GM23338 (cell line): ENCODE measurements at regions not wholly inside any gene's neighbourhood (a gene's known extent, or its start where the extent isn't known, plus 50 kb on each side); places are given as distances from the start of the nearest gene placed in this dataset.

Experiments used
- ATAC-seq: fragments of 200-7000 bp; cut with Tn5 transposase; 3 replicates; pipeline ENCODE4 v1.9.1; 2020
- DNase-seq: peaks from one replicate; pipeline ENCODE4 v3.0.0-alpha.2; 2015; ENCODE audit warnings: low spot score
- H2AFZ ChIP-seq: fragments of 200-600 bp; sonication (generic); 2 replicates; pipeline ENCODE4 v1.8.0; 2016; ENCODE audit warnings: antibody characterized with exemption, mild to moderate bottlenecking, moderate library complexity
- H3F3A ChIP-seq: fragments of 200-600 bp; sonication (generic); replicated peaks from 2 replicates; pipeline ENCODE4 v1.8.0; 2017; ENCODE audit warnings: antibody characterized with exemption, mixed run types, low read depth
- H3K27ac ChIP-seq: fragments of 200-600 bp; sonication (generic); 2 replicates; pipeline ENCODE4 v1.6.1; 2016; ENCODE audit warnings: low read depth
- H3K27me3 ChIP-seq: fragments of 200-600 bp; sonication (generic); 2 replicates; pipeline ENCODE4 v1.8.0; 2016; ENCODE audit warnings: mild to moderate bottlenecking, mixed run types, moderate library complexity; ENCODE audit not compliant: insufficient read depth
- H3K36me3 ChIP-seq: fragments of 200-600 bp; sonication (generic); 2 replicates; pipeline ENCODE4 v1.8.0; 2016; ENCODE audit warnings: mild to moderate bottlenecking; ENCODE audit not compliant: insufficient read depth
- H3K4me1 ChIP-seq: fragments of 200-600 bp; sonication (generic); 2 replicates; pipeline ENCODE4 v1.8.0; 2016; ENCODE audit warnings: mild to moderate bottlenecking, moderate library complexity; ENCODE audit not compliant: insufficient read depth
- H3K4me2 ChIP-seq: fragments of 200-600 bp; sonication (generic); 2 replicates; pipeline ENCODE4 v1.7.1; 2017; ENCODE audit warnings: mixed run types
- H3K4me3 ChIP-seq: fragments of 200-600 bp; sonication (generic); 2 replicates; pipeline ENCODE4 v1.6.1; 2016; ENCODE audit warnings: mixed run types
- H3K79me2 ChIP-seq: fragments of 200-600 bp; sonication (generic); replicated peaks from 2 replicates; pipeline ENCODE4 v1.8.0; 2017; ENCODE audit warnings: mild to moderate bottlenecking; ENCODE audit not compliant: insufficient read depth
- H3K9me2 ChIP-seq: fragments of 200-600 bp; sonication (generic); 2 replicates; pipeline ENCODE4 v1.8.0; 2017; ENCODE audit not compliant: insufficient read depth
- H4K20me1 ChIP-seq: fragments of 200-600 bp; sonication (generic); replicated peaks from 2 replicates; pipeline ENCODE4 v1.8.0; 2017; ENCODE audit warnings: mild to moderate bottlenecking; ENCODE audit not compliant: insufficient read depth
- H3K27ac Mint-ChIP-seq: 2 replicates; pipeline ENCODE4 v1.8.0; 2020; ENCODE audit warnings: inconsistent platforms, mild to moderate bottlenecking, moderate library complexity, mixed read lengths
- H3K27me3 Mint-ChIP-seq: 3 replicates; pipeline ENCODE4 v1.8.0; 2022; ENCODE audit warnings: low read depth, mild to moderate bottlenecking, moderate library complexity, mixed read lengths, inconsistent platforms; ENCODE audit not compliant: insufficient read depth, poor library complexity
- H3K36me3 Mint-ChIP-seq: 3 replicates; pipeline ENCODE4 v1.8.0; 2021; ENCODE audit warnings: low read depth, mild to moderate bottlenecking, inconsistent platforms, moderate library complexity, mixed read lengths
- H3K4me1 Mint-ChIP-seq: 3 replicates; pipeline ENCODE4 v1.8.0; 2020; ENCODE audit warnings: mild to moderate bottlenecking, inconsistent platforms, mixed read lengths
- H3K4me3 Mint-ChIP-seq: 3 replicates; pipeline ENCODE4 v1.8.0; 2021; ENCODE audit warnings: moderate library complexity, mild to moderate bottlenecking, inconsistent platforms, mixed read lengths
- H3K9me3 Mint-ChIP-seq: 3 replicates; pipeline ENCODE4 v1.8.0; 2020; ENCODE audit warnings: moderate library complexity, mild to moderate bottlenecking, inconsistent platforms, mixed read lengths
- CREB1 ChIP-seq: fragments of 250-450 bp; sonication (Bioruptor Pico); IDR thresholded peaks from 2 replicates; pipeline ENCODE4 v1.5.0; 2020; ENCODE audit warnings: low read depth, mild to moderate bottlenecking, moderate library complexity
- EZH2 ChIP-seq: fragments of 200-600 bp; sonication (generic); IDR thresholded peaks from one replicate; pipeline ENCODE4 v1.8.0; 2017; ENCODE audit warnings: antibody characterized with exemption, mild to moderate bottlenecking, low read depth; ENCODE audit not compliant: unreplicated experiment
- JUNB ChIP-seq: IDR thresholded peaks from one replicate; pipeline ENCODE4 v1.6.1; 2016; ENCODE audit warnings: antibody characterized with exemption; ENCODE audit not compliant: unreplicated experiment
- NANOG ChIP-seq: IDR thresholded peaks from 2 replicates; pipeline ENCODE4 v1.6.1; 2016; ENCODE audit warnings: antibody characterized with exemption, borderline replicate concordance
- STAT1 ChIP-seq: IDR thresholded peaks from one replicate; pipeline ENCODE4 v1.6.1; 2016; ENCODE audit warnings: antibody characterized with exemption; ENCODE audit not compliant: unreplicated experiment
- ZNF331 ChIP-seq: fragments of 250-450 bp; sonication (Bioruptor Pico); IDR thresholded peaks from 2 replicates; pipeline ENCODE4 v1.5.0; 2020; ENCODE audit warnings: low read depth, mild to moderate bottlenecking, moderate library complexity
- TF ChIP-seq, protein P1 (sequence below): IDR thresholded peaks from 2 replicates; pipeline ENCODE4 v1.6.1; 2016; ENCODE audit warnings: antibody characterized with exemption
- TF ChIP-seq, protein P2 (sequence below): fragments of 250-450 bp; sonication (Bioruptor Pico); IDR thresholded peaks from 2 replicates; pipeline ENCODE4 v1.5.0; 2020; ENCODE audit warnings: mild to moderate bottlenecking, moderate library complexity
- TF ChIP-seq, protein P3 (sequence below): IDR thresholded peaks from one replicate; pipeline ENCODE4 v1.6.1; 2018; ENCODE audit warnings: antibody characterized with exemption; ENCODE audit not compliant: unreplicated experiment

DNA sequence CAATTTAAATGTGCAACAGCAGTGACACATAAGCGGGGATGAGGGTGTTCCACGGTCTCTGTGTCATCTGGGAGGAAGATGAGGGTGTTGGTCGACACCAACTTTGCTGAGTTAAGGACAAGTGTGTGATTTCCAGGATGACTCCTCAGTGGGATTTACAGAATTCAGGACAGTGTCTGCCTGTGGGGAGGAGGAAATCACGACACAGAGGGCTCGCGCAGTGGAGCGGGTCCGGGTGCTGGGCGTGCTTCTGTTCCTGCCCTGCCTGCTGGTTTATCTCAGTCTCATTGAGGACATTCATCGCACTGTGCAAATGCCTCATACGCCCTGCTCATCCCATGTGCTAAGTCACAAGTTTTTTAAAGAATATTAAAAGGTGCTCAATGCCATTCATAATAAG is 73.7 kb upstream of the ADAMTS2 start:
- H3K4me1 ChIP-seq: no peaks in the 10 kb centered on the region
- Mint-ChIP-seq H3K4me3 (no peak overlapping the region), H3K9me3 (no peaks in the 10 kb centered on the region; the same call in 2 of the 3 replicates), H3K27me3 (peaks cover 2% of the 10 kb centered on the region), H3K36me3 (no peaks in the 10 kb centered on the region), H3K27ac (no peak overlapping the region), H3K4me1 (no peaks in the 10 kb centered on the region; the same call in 1 of the 3 replicates)
- no peaks in the 10 kb centered on the region for H3K9me2 ChIP-seq
- no peak overlapping the region for H3K27ac ChIP-seq
- TF ChIP-seq, protein P1, sequence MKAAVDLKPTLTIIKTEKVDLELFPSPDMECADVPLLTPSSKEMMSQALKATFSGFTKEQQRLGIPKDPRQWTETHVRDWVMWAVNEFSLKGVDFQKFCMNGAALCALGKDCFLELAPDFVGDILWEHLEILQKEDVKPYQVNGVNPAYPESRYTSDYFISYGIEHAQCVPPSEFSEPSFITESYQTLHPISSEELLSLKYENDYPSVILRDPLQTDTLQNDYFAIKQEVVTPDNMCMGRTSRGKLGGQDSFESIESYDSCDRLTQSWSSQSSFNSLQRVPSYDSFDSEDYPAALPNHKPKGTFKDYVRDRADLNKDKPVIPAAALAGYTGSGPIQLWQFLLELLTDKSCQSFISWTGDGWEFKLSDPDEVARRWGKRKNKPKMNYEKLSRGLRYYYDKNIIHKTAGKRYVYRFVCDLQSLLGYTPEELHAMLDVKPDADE: no peak
- no peak for TF ChIP-seq NANOG
- TF ChIP-seq CREB1 (CRISPR knock-in tag): no peak
- no peak for TF ChIP-seq STAT1
- no peak for TF ChIP-seq ZNF331
- TF ChIP-seq, protein P2, sequence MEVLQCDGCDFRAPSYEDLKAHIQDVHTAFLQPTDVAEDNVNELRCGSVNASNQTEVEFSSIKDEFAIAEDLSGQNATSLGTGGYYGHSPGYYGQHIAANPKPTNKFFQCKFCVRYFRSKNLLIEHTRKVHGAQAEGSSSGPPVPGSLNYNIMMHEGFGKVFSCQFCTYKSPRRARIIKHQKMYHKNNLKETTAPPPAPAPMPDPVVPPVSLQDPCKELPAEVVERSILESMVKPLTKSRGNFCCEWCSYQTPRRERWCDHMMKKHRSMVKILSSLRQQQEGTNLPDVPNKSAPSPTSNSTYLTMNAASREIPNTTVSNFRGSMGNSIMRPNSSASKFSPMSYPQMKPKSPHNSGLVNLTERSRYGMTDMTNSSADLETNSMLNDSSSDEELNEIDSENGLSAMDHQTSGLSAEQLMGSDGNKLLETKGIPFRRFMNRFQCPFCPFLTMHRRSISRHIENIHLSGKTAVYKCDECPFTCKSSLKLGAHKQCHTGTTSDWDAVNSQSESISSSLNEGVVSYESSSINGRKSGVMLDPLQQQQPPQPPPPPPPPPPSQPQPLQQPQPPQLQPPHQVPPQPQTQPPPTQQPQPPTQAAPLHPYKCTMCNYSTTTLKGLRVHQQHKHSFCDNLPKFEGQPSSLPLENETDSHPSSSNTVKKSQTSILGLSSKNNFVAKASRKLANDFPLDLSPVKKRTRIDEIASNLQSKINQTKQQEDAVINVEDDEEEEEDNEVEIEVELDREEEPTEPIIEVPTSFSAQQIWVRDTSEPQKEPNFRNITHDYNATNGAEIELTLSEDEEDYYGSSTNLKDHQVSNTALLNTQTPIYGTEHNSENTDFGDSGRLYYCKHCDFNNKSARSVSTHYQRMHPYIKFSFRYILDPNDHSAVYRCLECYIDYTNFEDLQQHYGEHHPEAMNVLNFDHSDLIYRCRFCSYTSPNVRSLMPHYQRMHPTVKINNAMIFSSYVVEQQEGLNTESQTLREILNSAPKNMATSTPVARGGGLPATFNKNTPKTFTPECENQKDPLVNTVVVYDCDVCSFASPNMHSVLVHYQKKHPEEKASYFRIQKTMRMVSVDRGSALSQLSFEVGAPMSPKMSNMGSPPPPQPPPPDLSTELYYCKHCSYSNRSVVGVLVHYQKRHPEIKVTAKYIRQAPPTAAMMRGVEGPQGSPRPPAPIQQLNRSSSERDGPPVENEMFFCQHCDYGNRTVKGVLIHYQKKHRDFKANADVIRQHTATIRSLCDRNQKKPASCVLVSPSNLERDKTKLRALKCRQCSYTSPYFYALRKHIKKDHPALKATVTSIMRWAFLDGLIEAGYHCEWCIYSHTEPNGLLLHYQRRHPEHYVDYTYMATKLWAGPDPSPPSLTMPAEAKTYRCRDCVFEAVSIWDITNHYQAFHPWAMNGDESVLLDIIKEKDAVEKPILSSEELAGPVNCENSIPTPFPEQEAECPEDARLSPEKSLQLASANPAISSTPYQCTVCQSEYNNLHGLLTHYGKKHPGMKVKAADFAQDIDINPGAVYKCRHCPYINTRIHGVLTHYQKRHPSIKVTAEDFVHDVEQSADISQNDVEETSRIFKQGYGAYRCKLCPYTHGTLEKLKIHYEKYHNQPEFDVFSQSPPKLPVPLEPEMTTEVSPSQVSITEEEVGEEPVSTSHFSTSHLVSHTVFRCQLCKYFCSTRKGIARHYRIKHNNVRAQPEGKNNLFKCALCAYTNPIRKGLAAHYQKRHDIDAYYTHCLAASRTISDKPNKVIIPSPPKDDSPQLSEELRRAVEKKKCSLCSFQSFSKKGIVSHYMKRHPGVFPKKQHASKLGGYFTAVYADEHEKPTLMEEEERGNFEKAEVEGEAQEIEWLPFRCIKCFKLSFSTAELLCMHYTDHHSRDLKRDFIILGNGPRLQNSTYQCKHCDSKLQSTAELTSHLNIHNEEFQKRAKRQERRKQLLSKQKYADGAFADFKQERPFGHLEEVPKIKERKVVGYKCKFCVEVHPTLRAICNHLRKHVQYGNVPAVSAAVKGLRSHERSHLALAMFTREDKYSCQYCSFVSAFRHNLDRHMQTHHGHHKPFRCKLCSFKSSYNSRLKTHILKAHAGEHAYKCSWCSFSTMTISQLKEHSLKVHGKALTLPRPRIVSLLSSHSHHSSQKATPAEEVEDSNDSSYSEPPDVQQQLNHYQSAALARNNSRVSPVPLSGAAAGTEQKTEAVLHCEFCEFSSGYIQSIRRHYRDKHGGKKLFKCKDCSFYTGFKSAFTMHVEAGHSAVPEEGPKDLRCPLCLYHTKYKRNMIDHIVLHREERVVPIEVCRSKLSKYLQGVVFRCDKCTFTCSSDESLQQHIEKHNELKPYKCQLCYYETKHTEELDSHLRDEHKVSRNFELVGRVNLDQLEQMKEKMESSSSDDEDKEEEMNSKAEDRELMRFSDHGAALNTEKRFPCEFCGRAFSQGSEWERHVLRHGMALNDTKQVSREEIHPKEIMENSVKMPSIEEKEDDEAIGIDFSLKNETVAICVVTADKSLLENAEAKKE (CRISPR knock-in tag): no peak
- TF ChIP-seq, protein P3, sequence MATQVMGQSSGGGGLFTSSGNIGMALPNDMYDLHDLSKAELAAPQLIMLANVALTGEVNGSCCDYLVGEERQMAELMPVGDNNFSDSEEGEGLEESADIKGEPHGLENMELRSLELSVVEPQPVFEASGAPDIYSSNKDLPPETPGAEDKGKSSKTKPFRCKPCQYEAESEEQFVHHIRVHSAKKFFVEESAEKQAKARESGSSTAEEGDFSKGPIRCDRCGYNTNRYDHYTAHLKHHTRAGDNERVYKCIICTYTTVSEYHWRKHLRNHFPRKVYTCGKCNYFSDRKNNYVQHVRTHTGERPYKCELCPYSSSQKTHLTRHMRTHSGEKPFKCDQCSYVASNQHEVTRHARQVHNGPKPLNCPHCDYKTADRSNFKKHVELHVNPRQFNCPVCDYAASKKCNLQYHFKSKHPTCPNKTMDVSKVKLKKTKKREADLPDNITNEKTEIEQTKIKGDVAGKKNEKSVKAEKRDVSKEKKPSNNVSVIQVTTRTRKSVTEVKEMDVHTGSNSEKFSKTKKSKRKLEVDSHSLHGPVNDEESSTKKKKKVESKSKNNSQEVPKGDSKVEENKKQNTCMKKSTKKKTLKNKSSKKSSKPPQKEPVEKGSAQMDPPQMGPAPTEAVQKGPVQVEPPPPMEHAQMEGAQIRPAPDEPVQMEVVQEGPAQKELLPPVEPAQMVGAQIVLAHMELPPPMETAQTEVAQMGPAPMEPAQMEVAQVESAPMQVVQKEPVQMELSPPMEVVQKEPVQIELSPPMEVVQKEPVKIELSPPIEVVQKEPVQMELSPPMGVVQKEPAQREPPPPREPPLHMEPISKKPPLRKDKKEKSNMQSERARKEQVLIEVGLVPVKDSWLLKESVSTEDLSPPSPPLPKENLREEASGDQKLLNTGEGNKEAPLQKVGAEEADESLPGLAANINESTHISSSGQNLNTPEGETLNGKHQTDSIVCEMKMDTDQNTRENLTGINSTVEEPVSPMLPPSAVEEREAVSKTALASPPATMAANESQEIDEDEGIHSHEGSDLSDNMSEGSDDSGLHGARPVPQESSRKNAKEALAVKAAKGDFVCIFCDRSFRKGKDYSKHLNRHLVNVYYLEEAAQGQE: no peak
- TF ChIP-seq EZH2: no peak
- no peak for TF ChIP-seq JUNB
- H3F3A ChIP-seq: no peaks in the 10 kb centered on the region
- no peak overlapping the region for H3K4me3 ChIP-seq
- ATAC-seq (no peak), DNase-seq (no peak)
- no peaks in the 10 kb centered on the region for H3K36me3 ChIP-seq
- H2AFZ ChIP-seq: no peak overlapping the region
- no peak overlapping the region for H3K4me2 ChIP-seq
- no peaks in the 10 kb centered on the region for H3K79me2 ChIP-seq
- no peaks in the 10 kb centered on the region for H3K27me3 ChIP-seq
- H4K20me1 ChIP-seq: no peaks in the 10 kb centered on the region
